WTC11 (cell line): ENCODE measurements at regions not wholly inside any gene's neighbourhood (a gene's known extent, or its start where the extent isn't known, plus 50 kb on each side); places are given as distances from the start of the nearest gene placed in this dataset.
"Not testable (repeated sequence)": the region's sequence is repeated elsewhere in the genome, so short reads cannot be mapped to it uniquely, and the experiment has no call there.

ENCODE experiments used
- ATAC-seq: fragments of 200-7000 bp; cut with Tn5 transposase; 2 replicates; pipeline ENCODE4 v1.10.0; 2021; ENCODE audit warnings: mild to moderate bottlenecking, moderate library complexity
- CTCF ChIA-PET: fragments of 300-600 bp; sonication (Branson Sonifier 250); formaldehyde crosslinking; loops from one replicate; lab custom pipeline; 2021; ENCODE audit warnings: antibody characterized with exemption; lab: Charles Lee
- POLR2A ChIA-PET: fragments of 350-600 bp; sonication (Branson Sonifier 250); formaldehyde crosslinking; loops from one replicate; lab custom pipeline; 2021; ENCODE audit warnings: antibody characterized with exemption; lab: Charles Lee
- DNase-seq: peaks from one replicate; pipeline ENCODE4 v3.0.0; 2021; ENCODE audit warnings: low spot score
- H3K27ac Mint-ChIP-seq: 2 replicates; pipeline ENCODE4 v1.8.0; 2021; ENCODE audit warnings: mixed read lengths
- H3K27me3 Mint-ChIP-seq: 2 replicates; pipeline ENCODE4 v1.8.0; 2021; ENCODE audit warnings: low read depth, mild to moderate bottlenecking, moderate library complexity, mixed read lengths
- H3K36me3 Mint-ChIP-seq: 2 replicates; pipeline ENCODE4 v1.8.0; 2021; ENCODE audit warnings: mixed read lengths
- H3K4me1 Mint-ChIP-seq: 2 replicates; pipeline ENCODE4 v1.8.0; 2022; ENCODE audit warnings: mixed read lengths
- H3K4me3 Mint-ChIP-seq: 2 replicates; pipeline ENCODE4 v1.8.0; 2021; ENCODE audit warnings: mild to moderate bottlenecking, moderate library complexity, mixed read lengths
- H3K9me3 Mint-ChIP-seq: 2 replicates; pipeline ENCODE4 v1.8.0; 2021; ENCODE audit warnings: mixed read lengths
- RORB ChIP-seq: fragments of 250-450 bp; sonication (Bioruptor Pico); IDR thresholded peaks from 2 replicates; pipeline ENCODE4 v1.9.0; 2021; ENCODE audit warnings: mild to moderate bottlenecking
- ZNF138 ChIP-seq: sonication (generic); formaldehyde crosslinking; conservative IDR thresholded peaks from 2 replicates; pipeline ENCODE4 v1.8.1; 2022; ENCODE audit warnings: mild to moderate bottlenecking, moderate library complexity, missing genetic modification reagents
- ZNF232 ChIP-seq: sonication (generic); formaldehyde crosslinking; IDR thresholded peaks from 2 replicates; pipeline ENCODE4 v1.8.0; 2022; ENCODE audit warnings: mild to moderate bottlenecking, missing genetic modification reagents
- ZNF396 ChIP-seq: fragments of 250-450 bp; sonication (Bioruptor Pico); IDR thresholded peaks from 2 replicates; pipeline ENCODE4 v1.8.0; 2021; ENCODE audit warnings: mild to moderate bottlenecking, moderate library complexity, borderline replicate concordance
- TF ChIP-seq, protein P1 (sequence below): sonication (generic); formaldehyde crosslinking; conservative IDR thresholded peaks from 2 replicates; pipeline ENCODE4 v1.8.1; 2023; ENCODE audit warnings: mild to moderate bottlenecking, low read depth, missing genetic modification reagents, moderate library complexity
- TF ChIP-seq, protein P2 (sequence below): sonication (generic); formaldehyde crosslinking; IDR thresholded peaks from 2 replicates; pipeline ENCODE4 v1.8.1; 2023; ENCODE audit warnings: mild to moderate bottlenecking, missing genetic modification reagents, borderline replicate concordance
- TF ChIP-seq, protein P3 (sequence below): fragments of 250-450 bp; sonication (Bioruptor Pico); conservative IDR thresholded peaks from 2 replicates; pipeline ENCODE4 v1.9.0; 2021; ENCODE audit warnings: mild to moderate bottlenecking
- TF ChIP-seq, protein P4 (sequence below): sonication (generic); formaldehyde crosslinking; IDR thresholded peaks from 2 replicates; pipeline ENCODE4 v1.8.0; 2022; ENCODE audit warnings: mild to moderate bottlenecking, missing genetic modification reagents
- TF ChIP-seq, protein P5 (sequence below): sonication (generic); formaldehyde crosslinking; IDR thresholded peaks from 2 replicates; pipeline ENCODE4 v1.8.1; 2022; ENCODE audit warnings: low read depth, missing genetic modification reagents, borderline replicate concordance

DNA sequence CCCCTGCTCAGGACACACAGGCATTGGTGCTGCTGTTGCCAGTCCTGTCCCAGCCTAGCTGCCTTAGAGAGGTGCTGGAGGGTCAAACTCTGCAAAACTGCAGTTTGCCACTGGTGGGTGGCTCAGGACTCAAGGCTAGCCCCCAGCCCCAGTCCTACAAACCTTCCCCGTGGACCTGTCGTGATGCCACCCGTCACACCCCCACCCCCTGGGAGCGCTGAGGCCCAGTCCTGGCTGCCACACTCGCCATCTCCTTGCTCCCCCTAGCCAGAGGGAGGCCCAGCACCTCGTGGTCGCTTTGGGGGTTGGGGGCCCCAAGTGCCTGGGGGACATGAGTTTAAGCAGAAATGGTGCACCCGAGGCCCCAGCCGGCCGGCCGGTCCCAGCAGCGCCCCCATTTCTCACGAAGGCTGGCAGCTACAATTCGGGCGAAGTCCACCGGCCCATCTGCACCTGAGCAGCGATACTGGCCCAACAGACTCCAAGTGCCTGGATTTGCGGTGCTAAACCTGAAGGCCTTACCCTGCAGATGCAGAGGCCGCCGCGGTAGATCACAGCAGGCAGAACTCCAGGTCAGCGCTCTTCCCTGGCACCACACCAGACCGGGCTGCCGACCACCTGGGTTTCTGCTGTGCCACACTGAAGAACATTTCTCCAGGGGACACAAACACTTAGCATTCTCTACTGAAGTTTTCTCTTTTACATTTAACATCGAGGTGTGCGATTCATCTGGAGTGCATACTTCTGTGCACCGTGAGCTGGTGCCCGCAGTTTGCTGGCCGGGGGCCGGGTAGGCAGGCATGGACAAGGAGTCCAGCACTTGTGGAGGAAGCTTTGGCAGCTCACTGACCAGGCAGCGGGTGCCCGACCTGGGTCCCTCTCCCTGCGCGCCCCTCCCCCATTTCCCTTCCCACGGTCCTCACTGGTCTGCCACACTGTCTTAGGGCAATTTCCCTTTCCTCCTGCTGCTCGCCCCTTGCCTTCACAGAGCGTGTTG, 130.0 kb downstream of the KCNJ12 start:
- H3K27me3 Mint-ChIP-seq: peaks cover 14% of the 10 kb centered on the region

DNA sequence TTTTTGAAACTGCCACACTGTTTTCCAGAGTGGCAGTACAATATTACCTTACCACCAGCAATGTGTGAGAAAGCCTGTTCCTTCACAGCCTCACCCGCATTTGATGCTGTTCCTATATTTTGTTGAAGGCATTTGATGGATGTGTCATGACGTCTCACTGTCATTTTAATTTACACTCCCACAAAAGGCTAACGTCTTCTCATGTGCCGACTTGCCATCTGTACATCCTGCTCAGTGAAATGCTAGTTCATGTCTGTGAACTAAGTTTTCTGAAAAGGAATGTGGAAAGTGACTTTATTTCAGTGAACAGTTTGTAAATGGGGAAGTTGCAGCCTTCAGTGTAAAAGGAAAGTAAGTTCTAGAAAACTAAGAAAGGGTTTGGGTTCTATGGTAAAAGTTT, 131.6 kb downstream of the KCNJ12 start:
- H3K4me3 Mint-ChIP-seq, DNase-seq, ATAC-seq, H3K36me3 Mint-ChIP-seq, H3K9me3 Mint-ChIP-seq, POLR2A ChIA-PET, H3K27ac Mint-ChIP-seq: not testable (repeated sequence)
- H3K4me1 Mint-ChIP-seq: peaks cover 14% of the 10 kb centered on the region
- H3K27me3 Mint-ChIP-seq: peaks cover 29% of the 10 kb centered on the region
- CTCF ChIA-PET: interaction anchor here (1.0 kb wide), 1 partner anchor 46 kb away, joined by 3 read pairs; no protein-coding TSS in a partner anchor

More for the DNA sequence above, 130.0 kb downstream of the KCNJ12 start:
- TF ChIP-seq, protein P1, sequence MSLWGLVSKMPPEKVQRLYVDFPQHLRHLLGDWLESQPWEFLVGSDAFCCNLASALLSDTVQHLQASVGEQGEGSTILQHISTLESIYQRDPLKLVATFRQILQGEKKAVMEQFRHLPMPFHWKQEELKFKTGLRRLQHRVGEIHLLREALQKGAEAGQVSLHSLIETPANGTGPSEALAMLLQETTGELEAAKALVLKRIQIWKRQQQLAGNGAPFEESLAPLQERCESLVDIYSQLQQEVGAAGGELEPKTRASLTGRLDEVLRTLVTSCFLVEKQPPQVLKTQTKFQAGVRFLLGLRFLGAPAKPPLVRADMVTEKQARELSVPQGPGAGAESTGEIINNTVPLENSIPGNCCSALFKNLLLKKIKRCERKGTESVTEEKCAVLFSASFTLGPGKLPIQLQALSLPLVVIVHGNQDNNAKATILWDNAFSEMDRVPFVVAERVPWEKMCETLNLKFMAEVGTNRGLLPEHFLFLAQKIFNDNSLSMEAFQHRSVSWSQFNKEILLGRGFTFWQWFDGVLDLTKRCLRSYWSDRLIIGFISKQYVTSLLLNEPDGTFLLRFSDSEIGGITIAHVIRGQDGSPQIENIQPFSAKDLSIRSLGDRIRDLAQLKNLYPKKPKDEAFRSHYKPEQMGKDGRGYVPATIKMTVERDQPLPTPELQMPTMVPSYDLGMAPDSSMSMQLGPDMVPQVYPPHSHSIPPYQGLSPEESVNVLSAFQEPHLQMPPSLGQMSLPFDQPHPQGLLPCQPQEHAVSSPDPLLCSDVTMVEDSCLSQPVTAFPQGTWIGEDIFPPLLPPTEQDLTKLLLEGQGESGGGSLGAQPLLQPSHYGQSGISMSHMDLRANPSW: no peak
- no peak for TF ChIP-seq ZNF232
- TF ChIP-seq, protein P2, sequence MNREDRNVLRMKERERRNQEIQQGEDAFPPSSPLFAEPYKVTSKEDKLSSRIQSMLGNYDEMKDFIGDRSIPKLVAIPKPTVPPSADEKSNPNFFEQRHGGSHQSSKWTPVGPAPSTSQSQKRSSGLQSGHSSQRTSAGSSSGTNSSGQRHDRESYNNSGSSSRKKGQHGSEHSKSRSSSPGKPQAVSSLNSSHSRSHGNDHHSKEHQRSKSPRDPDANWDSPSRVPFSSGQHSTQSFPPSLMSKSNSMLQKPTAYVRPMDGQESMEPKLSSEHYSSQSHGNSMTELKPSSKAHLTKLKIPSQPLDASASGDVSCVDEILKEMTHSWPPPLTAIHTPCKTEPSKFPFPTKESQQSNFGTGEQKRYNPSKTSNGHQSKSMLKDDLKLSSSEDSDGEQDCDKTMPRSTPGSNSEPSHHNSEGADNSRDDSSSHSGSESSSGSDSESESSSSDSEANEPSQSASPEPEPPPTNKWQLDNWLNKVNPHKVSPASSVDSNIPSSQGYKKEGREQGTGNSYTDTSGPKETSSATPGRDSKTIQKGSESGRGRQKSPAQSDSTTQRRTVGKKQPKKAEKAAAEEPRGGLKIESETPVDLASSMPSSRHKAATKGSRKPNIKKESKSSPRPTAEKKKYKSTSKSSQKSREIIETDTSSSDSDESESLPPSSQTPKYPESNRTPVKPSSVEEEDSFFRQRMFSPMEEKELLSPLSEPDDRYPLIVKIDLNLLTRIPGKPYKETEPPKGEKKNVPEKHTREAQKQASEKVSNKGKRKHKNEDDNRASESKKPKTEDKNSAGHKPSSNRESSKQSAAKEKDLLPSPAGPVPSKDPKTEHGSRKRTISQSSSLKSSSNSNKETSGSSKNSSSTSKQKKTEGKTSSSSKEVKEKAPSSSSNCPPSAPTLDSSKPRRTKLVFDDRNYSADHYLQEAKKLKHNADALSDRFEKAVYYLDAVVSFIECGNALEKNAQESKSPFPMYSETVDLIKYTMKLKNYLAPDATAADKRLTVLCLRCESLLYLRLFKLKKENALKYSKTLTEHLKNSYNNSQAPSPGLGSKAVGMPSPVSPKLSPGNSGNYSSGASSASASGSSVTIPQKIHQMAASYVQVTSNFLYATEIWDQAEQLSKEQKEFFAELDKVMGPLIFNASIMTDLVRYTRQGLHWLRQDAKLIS: no peak
- TF ChIP-seq, protein P3, sequence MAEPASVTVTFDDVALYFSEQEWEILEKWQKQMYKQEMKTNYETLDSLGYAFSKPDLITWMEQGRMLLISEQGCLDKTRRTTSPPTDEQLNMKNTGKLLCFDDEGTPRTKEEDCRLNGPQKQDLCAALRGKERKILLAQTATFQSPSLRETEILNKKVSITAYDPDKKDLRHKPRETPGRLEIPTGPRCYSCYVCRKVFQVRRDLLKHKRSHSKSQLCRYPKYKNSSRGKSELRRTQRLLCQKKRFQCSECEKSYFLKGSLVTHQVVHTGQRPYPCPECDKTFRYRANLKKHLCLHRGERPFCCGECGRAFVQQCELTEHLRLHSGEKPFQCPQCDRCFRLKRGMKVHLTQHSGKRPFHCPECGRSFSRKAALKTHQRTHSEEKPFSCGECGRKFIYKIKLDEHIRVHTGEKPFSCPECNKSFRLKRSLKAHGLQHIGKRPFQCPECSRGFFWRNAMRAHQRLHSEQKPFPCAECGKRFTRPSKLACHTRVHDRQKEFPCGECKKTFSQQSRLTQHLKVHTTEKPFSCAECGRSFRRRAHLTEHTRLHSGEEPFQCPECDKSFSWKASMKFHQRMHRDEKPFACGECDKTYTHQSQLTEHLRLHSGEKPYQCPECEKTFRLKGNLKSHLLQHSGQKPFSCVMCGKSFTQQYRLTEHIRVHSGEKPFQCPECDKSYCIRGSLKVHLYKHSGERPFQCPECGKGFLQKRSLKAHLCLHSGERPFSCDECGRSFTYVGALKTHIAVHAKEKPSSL (CRISPR knock-in tag): no peak
- TF ChIP-seq, protein P4, sequence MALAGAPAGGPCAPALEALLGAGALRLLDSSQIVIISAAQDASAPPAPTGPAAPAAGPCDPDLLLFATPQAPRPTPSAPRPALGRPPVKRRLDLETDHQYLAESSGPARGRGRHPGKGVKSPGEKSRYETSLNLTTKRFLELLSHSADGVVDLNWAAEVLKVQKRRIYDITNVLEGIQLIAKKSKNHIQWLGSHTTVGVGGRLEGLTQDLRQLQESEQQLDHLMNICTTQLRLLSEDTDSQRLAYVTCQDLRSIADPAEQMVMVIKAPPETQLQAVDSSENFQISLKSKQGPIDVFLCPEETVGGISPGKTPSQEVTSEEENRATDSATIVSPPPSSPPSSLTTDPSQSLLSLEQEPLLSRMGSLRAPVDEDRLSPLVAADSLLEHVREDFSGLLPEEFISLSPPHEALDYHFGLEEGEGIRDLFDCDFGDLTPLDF (CRISPR knock-in tag): no peak
- TF ChIP-seq ZNF396 (CRISPR knock-in tag): no peak
- TF ChIP-seq, protein P5, sequence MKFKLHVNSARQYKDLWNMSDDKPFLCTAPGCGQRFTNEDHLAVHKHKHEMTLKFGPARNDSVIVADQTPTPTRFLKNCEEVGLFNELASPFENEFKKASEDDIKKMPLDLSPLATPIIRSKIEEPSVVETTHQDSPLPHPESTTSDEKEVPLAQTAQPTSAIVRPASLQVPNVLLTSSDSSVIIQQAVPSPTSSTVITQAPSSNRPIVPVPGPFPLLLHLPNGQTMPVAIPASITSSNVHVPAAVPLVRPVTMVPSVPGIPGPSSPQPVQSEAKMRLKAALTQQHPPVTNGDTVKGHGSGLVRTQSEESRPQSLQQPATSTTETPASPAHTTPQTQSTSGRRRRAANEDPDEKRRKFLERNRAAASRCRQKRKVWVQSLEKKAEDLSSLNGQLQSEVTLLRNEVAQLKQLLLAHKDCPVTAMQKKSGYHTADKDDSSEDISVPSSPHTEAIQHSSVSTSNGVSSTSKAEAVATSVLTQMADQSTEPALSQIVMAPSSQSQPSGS (CRISPR knock-in tag): no peak
- no peak for TF ChIP-seq RORB (CRISPR knock-in tag)
- TF ChIP-seq ZNF138: no peak
- ChIA-PET POLR2A (no interaction called here), CTCF (interaction anchor here (1.0 kb wide), 1 partner anchor 49 kb away, joined by 5 read pairs; no protein-coding TSS in a partner anchor)
- Mint-ChIP-seq H3K36me3 (no peaks in the 10 kb centered on the region), H3K9me3 (no peaks in the 10 kb centered on the region), H3K27ac (no peak overlapping the region), H3K4me1 (peaks cover 5% of the 10 kb centered on the region), H3K4me3 (no peak overlapping the region)
- ATAC-seq: no peak; the same call in 1 of the 2 replicates
- no peak for DNase-seq
